ENCODE measurements at regions not wholly inside any gene's neighbourhood (a gene's known extent, or its start where the extent isn't known, plus 50 kb on each side); places are given as distances from the start of the nearest gene placed in this dataset.

GRCh38 chr4:36494747-36495146 is 213.3 kb downstream of the DTHD1 start:
- DNase-seq (ENCODE audit: low spot score, unreplicated experiment), result no peak
- Mint-ChIP-seq H3K4me3 (ENCODE audit: low read depth) (no peak overlapping the region), H3K36me3 (ENCODE audit: insufficient read depth) (no peaks in the 10 kb centered on the region), H3K4me1 (ENCODE audit: low read depth) (no peaks in the 10 kb centered on the region), H3K27ac (no peak overlapping the region), H3K27me3 (no peaks in the 10 kb centered on the region), H3K9me3 (ENCODE audit: low read depth) (no peaks in the 10 kb centered on the region)
- no peak for TF ChIP-seq CTCF (IDR thresholded peaks at IDR 0.05; ENCODE audit: unreplicated experiment)

GRCh38 chr4:36502350-36502749 is 220.9 kb downstream of the DTHD1 start:
- TF ChIP-seq CTCF (IDR thresholded peaks at IDR 0.05; ENCODE audit: unreplicated experiment), result no peak
- no peaks in the 10 kb centered on the region for H3K4me1 Mint-ChIP-seq (ENCODE audit: low read depth)
- no peaks in the 10 kb centered on the region for H3K36me3 Mint-ChIP-seq (ENCODE audit: insufficient read depth)
- DNase-seq (ENCODE audit: low spot score, unreplicated experiment), result no peak
- H3K9me3 Mint-ChIP-seq (ENCODE audit: low read depth), result no peaks in the 10 kb centered on the region
- no peak overlapping the region for H3K27ac Mint-ChIP-seq
- no peak overlapping the region for H3K4me3 Mint-ChIP-seq (ENCODE audit: low read depth)
- no peaks in the 10 kb centered on the region for H3K27me3 Mint-ChIP-seq

GRCh38 chr4:36508394-36508793 is 227.0 kb downstream of the DTHD1 start:
- no peaks in the 10 kb centered on the region for H3K36me3 Mint-ChIP-seq (ENCODE audit: insufficient read depth)
- H3K4me1 Mint-ChIP-seq (ENCODE audit: low read depth), result no peaks in the 10 kb centered on the region
- TF ChIP-seq CTCF (IDR thresholded peaks at IDR 0.05; ENCODE audit: unreplicated experiment), result no peak
- H3K4me3 Mint-ChIP-seq (ENCODE audit: low read depth), result no peak overlapping the region
- no peaks in the 10 kb centered on the region for H3K27me3 Mint-ChIP-seq
- DNase-seq (ENCODE audit: low spot score, unreplicated experiment), result no peak
- H3K9me3 Mint-ChIP-seq (ENCODE audit: low read depth), result no peaks in the 10 kb centered on the region
- H3K27ac Mint-ChIP-seq, result no peak overlapping the region

- TF ChIP-seq CTCF (IDR thresholded peaks at IDR 0.05; ENCODE audit: unreplicated experiment), result no peak
- no peaks in the 10 kb centered on the region for H3K4me1 Mint-ChIP-seq (ENCODE audit: low read depth)
- no peak overlapping the region for H3K4me3 Mint-ChIP-seq (ENCODE audit: low read depth)
Measured at GRCh38 chr4:36509845-36510244, 228.4 kb downstream of the DTHD1 start.

GRCh38 chr4:36511785-36512184 is 230.4 kb downstream of the DTHD1 start:
- no peaks in the 10 kb centered on the region for H3K9me3 Mint-ChIP-seq (ENCODE audit: low read depth)
- no peak for DNase-seq (ENCODE audit: low spot score, unreplicated experiment)
- H3K36me3 Mint-ChIP-seq (ENCODE audit: insufficient read depth), result no peaks in the 10 kb centered on the region
- no peaks in the 10 kb centered on the region for H3K27me3 Mint-ChIP-seq
- no peak overlapping the region for H3K27ac Mint-ChIP-seq
- TF ChIP-seq CTCF (IDR thresholded peaks at IDR 0.05; ENCODE audit: unreplicated experiment), result no peak
- no peak overlapping the region for H3K4me3 Mint-ChIP-seq (ENCODE audit: low read depth)
- no peaks in the 10 kb centered on the region for H3K4me1 Mint-ChIP-seq (ENCODE audit: low read depth)

More at GRCh38 chr4:36509845-36510244, 228.4 kb downstream of the DTHD1 start:
- Mint-ChIP-seq H3K27me3 (no peaks in the 10 kb centered on the region), H3K9me3 (ENCODE audit: low read depth) (no peaks in the 10 kb centered on the region), H3K36me3 (ENCODE audit: insufficient read depth) (no peaks in the 10 kb centered on the region), H3K27ac (no peak overlapping the region)
- no peak for DNase-seq (ENCODE audit: low spot score, unreplicated experiment)
